VCaP (cell line): ENCODE measurements at regions not wholly inside any gene's neighbourhood (a gene's known extent, or its start where the extent isn't known, plus 50 kb on each side); places are given as distances from the start of the nearest gene placed in this dataset.

Experiments
- H3K27ac ChIP-seq: fragments of 450-650 bp; 2 replicates; pipeline ENCODE4 v1.5.1; 2017
- CTCF ChIP-seq: fragments of 450-650 bp; conservative IDR thresholded peaks from 2 replicates; pipeline ENCODE4 v1.5.1; 2017; ENCODE audit warnings: mild to moderate bottlenecking, moderate library complexity

GRCh38 chr11:42890773-42891172 is 421.0 kb upstream of the API5 start:
- peak overlapping the region; percentile 74 for H3K27ac ChIP-seq
- no peak for TF ChIP-seq CTCF

- no peak overlapping the region for H3K27ac ChIP-seq
Measured at GRCh38 chr11:42901084-42901483, 410.7 kb upstream of the API5 start.

GRCh38 chr11:42906226-42906625 is 405.6 kb upstream of the API5 start:
- H3K27ac ChIP-seq = peak overlapping the region; percentile 66
- TF ChIP-seq CTCF = no peak

More at GRCh38 chr11:42901084-42901483, 410.7 kb upstream of the API5 start:
- no peak for TF ChIP-seq CTCF

- H3K27ac ChIP-seq = no peak overlapping the region
- no peak for TF ChIP-seq CTCF
Measured at GRCh38 chr11:42913731-42914130, 398.1 kb upstream of the API5 start.

- H3K27ac ChIP-seq = no peak overlapping the region
- TF ChIP-seq CTCF = no peak
Measured at GRCh38 chr11:42923651-42924050, 388.1 kb upstream of the API5 start.

- no peak overlapping the region for H3K27ac ChIP-seq
- no peak for TF ChIP-seq CTCF
Measured at GRCh38 chr11:42925916-42926315, 385.9 kb upstream of the API5 start.

GRCh38 chr11:42947405-42947804 is 364.4 kb upstream of the API5 start:
- no peak for TF ChIP-seq CTCF
- no peak overlapping the region for H3K27ac ChIP-seq

- peak overlapping the region; percentile 75; the same call in 1 of the 2 replicates for H3K27ac ChIP-seq
Measured at GRCh38 chr11:42949738-42950376, 361.9 kb upstream of the API5 start.
